ENCODE measurements at regions not wholly inside any gene's neighbourhood (a gene's known extent, or its start where the extent isn't known, plus 50 kb on each side); places are given as distances from the start of the nearest gene placed in this dataset.

DNA sequence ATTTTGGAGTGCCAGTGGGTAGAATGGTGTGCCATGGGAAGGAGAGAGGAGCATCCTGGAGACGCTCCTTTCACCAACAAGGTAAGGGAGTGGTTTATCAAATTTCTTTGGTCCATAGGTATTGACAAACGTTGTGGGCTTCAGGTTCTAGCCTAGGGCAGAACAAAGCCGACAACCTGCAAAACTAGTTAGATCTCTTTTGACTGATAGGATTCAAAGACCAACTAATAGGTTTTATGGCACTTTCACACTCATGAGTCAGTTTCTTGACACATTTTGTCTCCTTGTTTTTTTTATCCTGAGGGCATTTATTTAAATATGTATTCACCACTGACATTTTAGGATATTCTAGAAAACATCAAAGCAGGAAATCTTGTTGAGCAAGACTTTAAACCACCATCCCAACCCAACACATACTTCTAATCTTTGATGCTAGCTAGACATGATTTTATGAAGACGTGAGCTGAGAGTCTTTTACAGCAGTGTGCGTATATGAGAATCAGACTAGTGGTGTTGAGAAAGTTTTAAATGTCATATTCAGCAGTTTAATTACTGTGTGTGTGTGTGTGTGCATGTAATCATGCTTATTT is 370.4 kb upstream of the HSF2 start:
- TF ChIP-seq POLR2A (IDR thresholded peaks at IDR 0.05; ENCODE audit: low read depth, low read length): no peak
- no peak for TF ChIP-seq TAF1 (IDR thresholded peaks at IDR 0.05; ENCODE audit: borderline replicate concordance, low read depth, low read length)
